ENCODE measurements at regions not wholly inside any gene's neighbourhood (a gene's known extent, or its start where the extent isn't known, plus 50 kb on each side); places are given as distances from the start of the nearest gene placed in this dataset.
"Not testable (repeated sequence)": the region's sequence is repeated elsewhere in the genome, so short reads cannot be mapped to it uniquely, and the experiment has no call there.

- H3K36me3 ChIP-seq, result no peaks in the 10 kb centered on the region
- no peaks in the 10 kb centered on the region for H3K27me3 ChIP-seq (ENCODE audit: insufficient read depth, low read depth, severe bottlenecking)
- H3K4me3 ChIP-seq (ENCODE audit: low read depth, low read length), result no peak overlapping the region
- TF ChIP-seq CTCF (IDR thresholded peaks at IDR 0.05; ENCODE audit: low read depth, low read length), result no peak
- no peak for DNase-seq
- H3K27ac ChIP-seq, result no peak overlapping the region
- no peaks in the 10 kb centered on the region for H3K9me3 ChIP-seq (ENCODE audit: severe bottlenecking)
Observed at GRCh38 chr7:68088879-68089278, 1092.2 kb downstream of the TYW1 start.

GRCh38 chr7:68090256-68090655, 1093.6 kb downstream of the TYW1 start:
- not testable (repeated sequence) for H3K9me3 ChIP-seq (ENCODE audit: severe bottlenecking); H3K4me3 ChIP-seq (ENCODE audit: low read depth, low read length); DNase-seq; H3K27me3 ChIP-seq (ENCODE audit: insufficient read depth, low read depth, severe bottlenecking); H3K36me3 ChIP-seq; H3K27ac ChIP-seq

GRCh38 chr7:68103319-68103718, 1106.7 kb downstream of the TYW1 start:
- Histone ChIP-seq H3K27me3 (ENCODE audit: insufficient read depth, low read depth, severe bottlenecking) (no peaks in the 10 kb centered on the region), H3K4me3 (ENCODE audit: low read depth, low read length) (no peak overlapping the region), H3K9me3 (ENCODE audit: severe bottlenecking) (no peaks in the 10 kb centered on the region), H3K27ac (no peak overlapping the region), H3K36me3 (no peaks in the 10 kb centered on the region)
- no peak for DNase-seq
- TF ChIP-seq CTCF (IDR thresholded peaks at IDR 0.05; ENCODE audit: low read depth, low read length), result no peak

- TF ChIP-seq CTCF (IDR thresholded peaks at IDR 0.05; ENCODE audit: low read depth, low read length), result no peak
- H3K36me3 ChIP-seq, result no peaks in the 10 kb centered on the region
- H3K4me3 ChIP-seq (ENCODE audit: low read depth, low read length), result no peak overlapping the region
- no peak for DNase-seq
- no peaks in the 10 kb centered on the region for H3K27me3 ChIP-seq (ENCODE audit: insufficient read depth, low read depth, severe bottlenecking)
- no peak overlapping the region for H3K27ac ChIP-seq
- H3K9me3 ChIP-seq (ENCODE audit: severe bottlenecking), result no peaks in the 10 kb centered on the region
Observed at GRCh38 chr7:68107261-68107660, 1110.6 kb downstream of the TYW1 start.

GRCh38 chr7:68107968-68108367, 1111.3 kb downstream of the TYW1 start:
- TF ChIP-seq CTCF (IDR thresholded peaks at IDR 0.05; ENCODE audit: low read depth, low read length), result no peak
- Histone ChIP-seq H3K27ac (no peak overlapping the region), H3K9me3 (ENCODE audit: severe bottlenecking) (no peaks in the 10 kb centered on the region), H3K4me3 (ENCODE audit: low read depth, low read length) (no peak overlapping the region), H3K36me3 (no peaks in the 10 kb centered on the region), H3K27me3 (ENCODE audit: insufficient read depth, low read depth, severe bottlenecking) (no peaks in the 10 kb centered on the region)
- no peak for DNase-seq

- Histone ChIP-seq H3K4me3 (ENCODE audit: low read depth, low read length) (no peak overlapping the region), H3K9me3 (ENCODE audit: severe bottlenecking) (no peaks in the 10 kb centered on the region), H3K27ac (no peak overlapping the region), H3K27me3 (ENCODE audit: insufficient read depth, low read depth, severe bottlenecking) (no peaks in the 10 kb centered on the region), H3K36me3 (no peaks in the 10 kb centered on the region)
- no peak for DNase-seq
- no peak for TF ChIP-seq CTCF (IDR thresholded peaks at IDR 0.05; ENCODE audit: low read depth, low read length)
Observed at GRCh38 chr7:68109299-68109698, 1112.7 kb downstream of the TYW1 start.
